ENCODE measurements at regions not wholly inside any gene's neighbourhood (a gene's known extent, or its start where the extent isn't known, plus 50 kb on each side); places are given as distances from the start of the nearest gene placed in this dataset.
A peak's percentile ranks its signal among the peaks of the same experiment; 100 is the strongest.

DNA sequence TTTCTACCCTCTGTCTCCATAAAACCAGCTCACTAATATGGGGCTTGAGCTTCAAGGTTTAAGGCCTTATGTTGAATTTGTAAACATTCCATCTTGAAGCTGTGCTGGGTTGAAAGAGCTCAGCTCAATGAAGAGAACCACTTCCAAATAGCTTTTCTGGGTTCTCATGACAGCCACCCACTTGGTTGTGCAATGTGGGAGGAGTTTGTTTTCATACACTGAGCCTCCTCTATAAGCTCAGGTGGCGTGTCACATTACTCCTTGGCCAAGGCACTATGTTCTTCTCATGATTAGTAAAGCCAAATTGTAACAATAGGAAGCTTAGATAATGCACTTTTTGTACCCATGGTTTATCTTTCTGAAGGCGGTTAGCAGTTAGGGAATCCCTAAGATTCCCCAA is 265.6 kb downstream of the PTEN start:
- DNase-seq (ENCODE audit: low read depth in 2 of 2): no peak

- no peak for DNase-seq (ENCODE audit: low read depth in 2 of 2)
Measured at GRCh38 chr10:88130912-88131311, 267.5 kb downstream of the PTEN start.

DNA sequence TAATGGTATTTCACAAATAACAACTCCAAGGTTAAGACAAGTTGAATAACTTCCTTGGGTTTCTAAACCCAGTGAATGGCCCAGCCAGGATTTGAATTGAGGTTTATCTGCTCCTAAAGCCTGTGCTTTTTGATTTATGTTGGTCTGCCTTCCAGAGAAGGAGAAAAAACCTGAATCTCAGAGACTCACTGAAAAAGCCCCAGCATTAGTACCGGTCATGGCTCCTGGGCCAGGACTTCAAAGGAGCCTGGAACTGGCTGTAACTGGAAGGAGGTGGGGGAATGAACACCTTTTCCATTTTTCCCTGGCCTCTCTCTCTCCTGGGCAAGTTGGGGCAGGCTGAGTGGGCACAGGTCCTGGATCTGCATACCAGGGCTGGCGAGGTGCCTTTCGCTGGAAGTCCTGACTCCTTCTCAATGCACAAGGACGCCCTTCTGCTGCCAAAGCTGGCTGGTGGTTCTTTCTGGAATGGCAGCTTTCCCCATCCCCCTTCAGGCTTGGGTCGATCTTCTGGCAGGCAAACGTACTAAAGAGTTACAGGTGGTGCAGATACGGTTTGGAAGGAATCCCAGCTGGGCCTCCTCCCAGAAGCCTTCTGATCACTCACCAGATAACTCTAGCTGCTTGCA is 268.2 kb downstream of the PTEN start:
- DNase-seq (ENCODE audit: low read depth in 2 of 2): no peak

- no peak for DNase-seq (ENCODE audit: low read depth in 2 of 2)
Measured at GRCh38 chr10:88136712-88137111, 273.3 kb downstream of the PTEN start.

- no peak for DNase-seq (ENCODE audit: low read depth in 2 of 2)
Measured at GRCh38 chr10:88138319-88138848, 275.0 kb downstream of the PTEN start.

DNA sequence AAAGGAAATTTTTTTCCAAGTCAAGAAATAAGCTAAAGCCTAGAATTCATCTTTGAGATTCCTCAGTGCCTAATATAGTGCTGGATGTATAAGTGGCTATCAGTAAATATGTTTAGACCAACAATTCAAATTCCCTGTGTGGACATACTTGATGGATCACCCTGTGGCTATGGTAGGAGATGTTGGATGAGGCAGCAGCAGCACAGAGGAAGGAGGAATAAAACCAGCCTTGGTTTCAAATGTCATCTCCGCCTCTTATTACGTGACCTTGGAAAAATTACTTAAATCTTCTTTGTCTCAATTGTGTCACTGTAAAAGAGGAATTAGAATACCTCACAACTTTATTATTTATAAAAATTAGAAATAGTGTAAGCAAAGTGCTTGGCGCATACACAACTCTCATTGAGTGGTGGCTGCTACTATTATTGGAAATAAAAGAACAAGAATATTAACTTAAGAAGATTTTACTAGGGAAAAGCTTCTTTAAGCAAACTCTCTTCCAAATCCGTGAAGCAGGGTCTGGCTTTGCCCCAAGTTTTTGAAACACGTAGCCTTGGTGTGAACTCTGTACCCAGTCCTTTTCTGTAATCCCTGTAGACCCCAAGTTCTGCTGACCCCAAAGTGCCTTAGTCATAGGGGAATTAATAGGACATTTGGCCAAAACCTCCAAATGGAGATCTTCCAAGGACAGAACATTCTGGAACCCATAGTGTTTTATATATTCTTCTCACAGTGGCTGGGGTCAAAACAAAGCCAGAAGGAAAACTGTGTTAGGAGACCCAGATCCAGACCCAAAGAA is 283.8 kb downstream of the PTEN start:
- DNase-seq (ENCODE audit: low read depth in 2 of 2): no peak

DNA sequence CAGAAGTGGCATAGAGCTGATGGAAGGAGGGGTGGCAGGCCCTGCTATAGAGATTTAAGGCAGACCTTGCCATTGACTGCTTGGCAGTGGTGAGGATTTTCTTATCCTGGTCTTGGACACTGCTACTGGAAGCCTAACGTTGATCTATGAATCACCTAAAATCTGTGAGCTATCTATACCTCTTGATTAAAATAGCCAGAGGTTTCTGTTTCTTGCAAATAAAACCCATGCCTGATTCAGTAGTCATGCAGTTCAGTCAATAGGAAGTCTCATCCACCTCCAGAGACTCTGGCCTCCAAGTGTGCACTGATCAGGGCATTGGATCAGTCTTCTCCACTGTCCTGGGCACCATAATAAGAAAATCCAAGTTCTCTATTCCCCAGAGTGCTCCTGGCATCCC is 286.5 kb downstream of the PTEN start:
- DNase-seq (ENCODE audit: low read depth in 2 of 2): no peak

- DNase-seq (ENCODE audit: low read depth in 2 of 2): no peak
Measured at GRCh38 chr10:88150339-88150738, 286.9 kb downstream of the PTEN start.

DNA sequence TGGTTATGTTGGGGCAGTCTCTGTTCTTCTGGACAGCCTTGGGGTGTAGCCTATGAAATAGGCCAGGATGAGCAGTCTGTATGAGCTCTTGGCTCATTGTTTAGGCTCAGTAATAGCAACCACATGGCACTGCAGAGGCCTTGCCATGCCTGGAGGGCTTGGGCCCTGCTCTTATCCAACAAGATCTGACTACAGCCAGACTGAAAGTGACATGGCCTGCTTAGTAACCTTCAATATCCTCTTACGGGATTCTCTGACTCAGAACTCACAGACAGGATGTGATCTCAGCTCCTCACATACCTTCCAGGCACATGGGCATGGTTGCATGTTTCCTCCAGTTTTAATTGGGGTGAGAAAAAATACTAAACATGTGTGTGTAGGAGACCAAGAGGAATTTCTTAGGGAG is 289.3 kb downstream of the PTEN start:
- peak in 1 of 2 donors; percentile 19 for DNase-seq (ENCODE audit: low read depth in 2 of 2)

GRCh38 chr10:88154596-88155250 is 291.3 kb downstream of the PTEN start:
- no peak for DNase-seq (ENCODE audit: low read depth in 2 of 2)

GRCh38 chr10:88156341-88156740 is 292.9 kb downstream of the PTEN start:
- DNase-seq (ENCODE audit: low read depth in 2 of 2): no peak

GRCh38 chr10:88157981-88158465 is 294.6 kb downstream of the PTEN start:
- no peak for DNase-seq (ENCODE audit: low read depth in 2 of 2)

- DNase-seq (ENCODE audit: low read depth in 2 of 2): no peak
Measured at GRCh38 chr10:88158526-88159122, 295.2 kb downstream of the PTEN start.

GRCh38 chr10:88159127-88159829 is 295.9 kb downstream of the PTEN start:
- DNase-seq (ENCODE audit: low read depth in 2 of 2): no peak

DNA sequence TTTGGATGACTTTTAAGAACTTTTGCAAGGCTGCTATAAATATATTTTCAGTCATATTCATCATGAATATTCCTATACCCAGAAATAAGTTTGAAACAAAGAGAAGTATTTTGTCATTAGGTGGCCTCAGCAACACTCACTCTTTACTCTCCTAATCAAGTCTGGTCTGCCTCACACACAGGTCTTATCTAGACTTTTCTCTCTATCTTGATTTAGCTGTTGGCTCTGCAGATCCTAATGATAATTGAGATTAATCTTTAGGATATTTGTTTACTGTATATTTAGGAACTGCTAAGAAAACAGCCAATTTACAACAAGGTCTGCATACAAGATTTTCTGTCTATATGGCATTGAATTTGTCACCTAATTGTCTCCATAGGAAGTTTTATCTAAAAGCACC is 297.6 kb downstream of the PTEN start:
- DNase-seq (ENCODE audit: low read depth in 2 of 2): no peak

- no peak for DNase-seq (ENCODE audit: low read depth in 2 of 2)
Measured at GRCh38 chr10:88161756-88162155, 298.3 kb downstream of the PTEN start.

- DNase-seq (ENCODE audit: low read depth in 2 of 2): no peak
Measured at GRCh38 chr10:88162852-88163251, 299.4 kb downstream of the PTEN start.

- no peak for DNase-seq (ENCODE audit: low read depth in 2 of 2)
Measured at GRCh38 chr10:88163572-88163971, 300.1 kb downstream of the PTEN start.

- no peak for DNase-seq (ENCODE audit: low read depth in 2 of 2)
Measured at GRCh38 chr10:88164471-88164870, 301.0 kb downstream of the PTEN start.

- DNase-seq (ENCODE audit: low read depth in 2 of 2): no peak
Measured at GRCh38 chr10:88165849-88166271, 302.4 kb downstream of the PTEN start.
